Spleen (tissue), 7 donors: ENCODE measurements at regions not wholly inside any gene's neighbourhood (a gene's known extent, or its start where the extent isn't known, plus 50 kb on each side); places are given as distances from the start of the nearest gene placed in this dataset.

Experiments used
- POLR2A ChIP-seq, 3 donors: fragments of 450-650 bp; IDR thresholded peaks; one replicate each; pipeline ENCODE4 v1.5.1; 2017; ENCODE audit warnings: antibody characterized with exemption in 3 of 3, mild to moderate bottlenecking in 1 of 3
- POLR2AphosphoS5 ChIP-seq, 3 donors: sonication (generic); formaldehyde crosslinking; IDR thresholded peaks; one replicate each; pipeline ENCODE4 v1.5.1; 2017; ENCODE audit warnings: antibody characterized with exemption in 3 of 3
- TF ChIP-seq, protein P1 (sequence below), 11 experiments: fragments of 200-600 bp in 7 of 11; fragments of 450-650 bp in 4 of 11; sonication (generic) in 4 of 11; IDR thresholded peaks in 8 of 11; conservative IDR thresholded peaks in 3 of 11; 1 replicate in 7 of 11; 2 replicates in 4 of 11; pipeline versions ENCODE4 v1.4.0 to v1.8.0; 2016 to 2021; ENCODE audit warnings: antibody characterized with exemption in 11 of 11, inconsistent platforms in 4 of 11, mild to moderate bottlenecking in 1 of 11
- donor health status: DM: no; HTN: no; CAD: no; lungs with moderate emphysema.
- donor health status: DM: no; HTN: no; CAD: no.
- donor health status: DM: no; HTN: no; CAD: no.

GRCh38 chr13:20287976-20288375, 55.9 kb upstream of the GJB6 start:
- no peak for TF ChIP-seq POLR2AphosphoS5 (IDR thresholded peaks at IDR 0.05)
- TF ChIP-seq, protein P1, sequence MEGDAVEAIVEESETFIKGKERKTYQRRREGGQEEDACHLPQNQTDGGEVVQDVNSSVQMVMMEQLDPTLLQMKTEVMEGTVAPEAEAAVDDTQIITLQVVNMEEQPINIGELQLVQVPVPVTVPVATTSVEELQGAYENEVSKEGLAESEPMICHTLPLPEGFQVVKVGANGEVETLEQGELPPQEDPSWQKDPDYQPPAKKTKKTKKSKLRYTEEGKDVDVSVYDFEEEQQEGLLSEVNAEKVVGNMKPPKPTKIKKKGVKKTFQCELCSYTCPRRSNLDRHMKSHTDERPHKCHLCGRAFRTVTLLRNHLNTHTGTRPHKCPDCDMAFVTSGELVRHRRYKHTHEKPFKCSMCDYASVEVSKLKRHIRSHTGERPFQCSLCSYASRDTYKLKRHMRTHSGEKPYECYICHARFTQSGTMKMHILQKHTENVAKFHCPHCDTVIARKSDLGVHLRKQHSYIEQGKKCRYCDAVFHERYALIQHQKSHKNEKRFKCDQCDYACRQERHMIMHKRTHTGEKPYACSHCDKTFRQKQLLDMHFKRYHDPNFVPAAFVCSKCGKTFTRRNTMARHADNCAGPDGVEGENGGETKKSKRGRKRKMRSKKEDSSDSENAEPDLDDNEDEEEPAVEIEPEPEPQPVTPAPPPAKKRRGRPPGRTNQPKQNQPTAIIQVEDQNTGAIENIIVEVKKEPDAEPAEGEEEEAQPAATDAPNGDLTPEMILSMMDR (IDR thresholded peaks at IDR 0.05 in 8 of 11, conservative IDR thresholded peaks at IDR 0.05 in 3 of 11), result no peak
- TF ChIP-seq POLR2A (IDR thresholded peaks at IDR 0.05), result no peak
